Mucosa of gallbladder (tissue), 1 donor: ENCODE measurements at regions not wholly inside any gene's neighbourhood (a gene's known extent, or its start where the extent isn't known, plus 50 kb on each side); places are given as distances from the start of the nearest gene placed in this dataset.
"Not testable (repeated sequence)": the region's sequence is repeated elsewhere in the genome, so short reads cannot be mapped to it uniquely, and the experiment has no call there.

Source experiments
- DNase-seq: peaks from one replicate; pipeline ENCODE4 v3.0.0-alpha.2; 2020; ENCODE audit warnings: low spot score
- donor health status: DM: no; HTN: no; CAD: no.

DNA sequence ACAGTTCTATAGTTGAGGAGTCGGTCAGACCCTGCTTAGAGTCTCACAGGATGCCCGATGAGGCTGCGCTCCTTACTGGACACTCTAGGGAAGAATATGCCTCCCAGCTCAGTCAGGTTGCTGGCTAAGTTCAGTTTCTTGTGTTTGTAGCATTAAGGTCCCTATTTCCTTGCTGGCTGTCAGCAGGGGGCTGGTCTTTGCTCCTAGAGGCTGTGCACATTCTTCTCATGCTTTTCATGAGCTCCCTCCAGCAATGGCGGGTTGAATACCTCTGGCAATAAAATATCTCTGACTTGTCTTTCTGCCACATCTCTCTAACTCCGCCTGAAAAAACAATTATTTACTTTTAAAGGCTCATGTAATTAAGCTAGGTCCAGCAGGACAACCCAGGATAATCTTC is 79.4 kb upstream of the DNAJC10 start:
- DNase-seq = no peak

- no peak for DNase-seq
These were observed 77.4 kb upstream of the DNAJC10 start for GRCh38 chr2:182638667-182639066.

- no peak for DNase-seq
These were observed 76.1 kb upstream of the DNAJC10 start for GRCh38 chr2:182639971-182640370.

GRCh38 chr2:182642328-182642727 is 73.7 kb upstream of the DNAJC10 start:
- DNase-seq = peak; percentile 16

GRCh38 chr2:182646763-182647498 is 69.1 kb upstream of the DNAJC10 start:
- DNase-seq = no peak

DNA sequence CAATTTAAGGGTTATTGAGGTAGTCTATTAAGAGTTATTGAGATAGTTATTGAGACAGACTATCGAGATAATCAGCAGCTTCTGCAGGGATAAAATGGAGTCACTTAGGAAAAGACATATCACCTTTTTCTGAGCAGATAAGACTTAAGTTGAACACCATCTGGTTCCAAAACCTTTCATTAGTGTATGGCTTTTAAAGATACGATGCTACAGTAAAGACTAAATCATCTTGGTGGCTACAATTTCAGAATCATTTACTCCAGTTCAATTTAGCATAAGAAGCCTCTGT is 68.6 kb upstream of the DNAJC10 start:
- DNase-seq = no peak

DNA sequence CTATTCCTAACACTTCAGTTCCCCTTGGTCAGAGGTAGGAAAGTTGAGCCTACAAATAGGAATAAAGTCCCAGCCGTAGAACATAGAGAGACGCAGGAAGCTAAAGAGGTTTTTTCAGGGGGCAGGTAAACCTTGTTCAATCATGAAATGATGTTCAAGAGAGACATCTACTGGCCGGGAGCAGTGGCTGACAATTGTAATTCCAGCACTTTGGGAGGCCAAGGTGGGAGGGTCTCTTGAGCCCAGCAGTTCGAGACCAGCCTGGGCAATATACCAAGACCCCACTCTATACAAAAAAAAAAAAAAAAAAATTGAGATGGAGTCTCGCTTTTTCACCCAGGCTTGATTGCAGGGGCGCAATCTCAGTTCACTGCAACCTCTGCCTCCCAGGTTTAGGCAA is 66.7 kb upstream of the DNAJC10 start:
- no peak for DNase-seq

GRCh38 chr2:182650704-182651103 is 65.4 kb upstream of the DNAJC10 start:
- DNase-seq = no peak

DNA sequence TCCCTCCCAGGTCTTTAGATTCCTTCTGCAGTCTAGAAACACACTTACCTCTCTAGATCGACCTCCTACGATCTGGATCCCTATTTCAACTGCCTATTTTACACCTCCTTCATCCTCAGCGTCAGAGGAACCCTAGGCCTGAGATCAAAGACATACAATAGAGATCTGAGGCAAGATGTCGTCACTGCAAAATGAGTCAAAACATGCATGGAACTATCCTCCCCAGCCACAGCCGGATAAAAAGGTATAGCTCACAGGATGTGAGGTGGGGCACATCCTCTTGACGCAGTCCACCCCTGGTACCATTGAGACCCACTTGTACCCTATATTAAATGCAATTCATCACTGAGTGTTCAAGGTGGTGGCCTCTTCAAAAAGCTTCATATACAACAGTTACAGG is 63.7 kb upstream of the DNAJC10 start:
- no peak for DNase-seq

- no peak for DNase-seq
These were observed 60.3 kb upstream of the DNAJC10 start for GRCh38 chr2:182655750-182656149.

DNA sequence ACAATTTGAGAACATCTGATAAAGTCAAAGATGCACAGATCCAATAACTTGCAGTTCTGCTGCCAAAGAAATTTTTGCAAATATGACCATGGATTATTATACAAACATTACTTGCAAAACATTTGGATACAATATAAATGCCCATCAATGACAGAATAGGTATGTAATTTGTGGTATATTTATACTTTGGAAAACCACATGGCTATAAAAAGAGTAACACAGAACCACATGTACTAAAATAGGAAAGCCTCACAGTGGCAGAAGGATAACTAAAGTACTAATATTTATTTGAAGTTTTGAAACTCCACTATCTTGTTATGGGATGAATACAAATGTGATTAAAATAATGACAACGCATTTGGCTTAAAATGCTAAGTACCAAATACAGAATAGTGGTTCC is 51.8 kb upstream of the DNAJC10 start:
- DNase-seq = no peak

DNA sequence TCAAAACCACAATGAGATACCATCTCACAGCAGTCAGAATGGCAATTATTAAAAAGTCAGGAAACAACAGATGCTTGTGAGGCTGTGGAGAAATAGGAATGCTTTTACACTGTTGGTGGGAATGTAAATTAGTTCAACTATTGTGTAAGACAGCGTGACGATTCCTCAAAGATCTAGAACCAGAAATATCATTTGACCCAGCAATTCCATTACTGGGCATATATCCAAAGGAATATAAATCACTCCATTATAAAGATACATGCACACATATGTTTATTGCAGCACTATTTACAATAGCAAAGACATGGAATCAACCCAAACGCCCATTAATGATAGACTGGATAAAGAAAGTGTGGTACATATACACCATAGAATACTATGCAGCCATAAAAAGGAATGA is 50.6 kb upstream of the DNAJC10 start:
- DNase-seq = not testable (repeated sequence)
